ENCODE measurements at regions not wholly inside any gene's neighbourhood (a gene's known extent, or its start where the extent isn't known, plus 50 kb on each side); places are given as distances from the start of the nearest gene placed in this dataset.

DNA sequence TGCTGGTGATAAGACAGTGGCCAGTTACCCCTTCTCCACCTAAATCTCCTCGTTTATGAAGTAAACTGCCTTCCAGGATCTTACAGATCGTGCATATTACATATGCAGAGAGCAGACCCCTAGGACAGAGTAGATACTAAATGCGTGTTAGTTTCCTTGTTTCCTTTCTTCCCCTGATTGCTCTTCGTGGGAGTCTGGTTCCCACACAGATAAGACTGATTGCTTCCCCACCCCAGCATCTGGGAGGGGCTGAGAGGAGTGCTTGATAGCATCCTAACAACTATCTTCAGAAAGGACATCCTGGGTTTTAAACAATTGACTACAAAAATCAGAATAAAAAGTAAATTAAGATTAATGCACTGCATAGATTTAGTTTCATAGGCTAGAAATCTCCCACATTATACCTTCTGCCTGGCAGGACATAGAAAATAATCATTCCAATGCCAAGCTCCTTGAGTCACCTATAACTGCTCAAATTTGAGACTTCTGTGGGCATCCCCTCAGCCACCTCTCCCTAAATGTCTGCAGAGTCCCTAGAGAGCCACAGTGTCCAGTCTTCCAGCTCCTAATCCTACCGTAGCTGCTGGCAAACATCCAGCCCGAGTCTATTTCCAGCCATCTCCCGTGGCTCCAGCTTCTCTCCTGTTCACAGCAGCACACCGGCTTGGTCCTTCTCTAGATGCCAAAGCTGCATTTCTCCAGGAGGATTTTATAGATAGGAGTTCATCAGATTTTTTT, 128.3 kb downstream of the LRRC30 start:
- no peak for DNase-seq

DNA sequence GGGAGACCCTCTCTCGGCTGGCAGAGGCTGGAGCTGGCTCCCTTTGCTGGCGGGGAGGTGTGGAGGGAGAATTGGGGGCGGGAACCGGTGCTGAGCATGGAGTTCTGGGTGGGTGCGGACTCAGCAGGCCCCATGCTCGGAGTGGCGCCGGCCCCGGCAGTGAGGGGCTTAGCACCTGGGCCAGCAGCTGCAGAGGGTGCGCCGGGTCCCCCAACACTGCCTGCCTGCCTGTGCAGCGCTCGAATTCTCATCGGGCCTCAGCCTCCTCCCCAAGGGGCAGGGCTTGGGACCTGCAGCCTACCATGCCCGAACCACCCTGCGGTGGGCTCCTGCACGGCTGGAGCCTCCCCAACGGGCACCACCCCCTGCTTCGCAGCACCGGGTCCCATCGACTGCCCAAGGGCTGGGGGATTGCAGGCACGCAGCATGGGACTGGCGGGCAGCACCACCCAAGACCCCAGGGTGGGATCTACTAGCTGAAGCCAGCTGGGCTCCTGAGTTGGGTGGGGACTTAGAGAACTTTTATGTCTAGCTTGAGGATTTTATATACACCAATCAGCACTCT, 129.8 kb downstream of the LRRC30 start:
- DNase-seq = no peak

DNA sequence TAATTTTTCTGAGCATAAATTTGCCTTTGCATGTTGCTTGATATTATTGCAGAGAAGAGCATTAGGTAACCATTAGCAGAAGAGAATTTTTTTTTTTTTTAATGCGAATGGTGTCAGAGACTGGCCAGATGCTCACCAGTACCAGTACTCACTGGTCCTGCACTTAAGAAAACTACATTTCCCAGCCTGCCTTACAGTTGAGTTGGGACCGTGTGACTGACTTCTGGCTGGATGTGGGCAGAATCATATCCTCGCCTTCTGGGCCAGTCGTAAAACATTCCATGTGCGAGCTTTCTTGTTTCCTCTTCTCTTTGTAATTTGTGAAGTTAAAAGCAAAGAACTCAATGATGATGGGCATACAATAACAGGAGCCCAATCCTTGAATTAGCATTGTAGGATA, 132.4 kb downstream of the LRRC30 start:
- no peak for DNase-seq

DNA sequence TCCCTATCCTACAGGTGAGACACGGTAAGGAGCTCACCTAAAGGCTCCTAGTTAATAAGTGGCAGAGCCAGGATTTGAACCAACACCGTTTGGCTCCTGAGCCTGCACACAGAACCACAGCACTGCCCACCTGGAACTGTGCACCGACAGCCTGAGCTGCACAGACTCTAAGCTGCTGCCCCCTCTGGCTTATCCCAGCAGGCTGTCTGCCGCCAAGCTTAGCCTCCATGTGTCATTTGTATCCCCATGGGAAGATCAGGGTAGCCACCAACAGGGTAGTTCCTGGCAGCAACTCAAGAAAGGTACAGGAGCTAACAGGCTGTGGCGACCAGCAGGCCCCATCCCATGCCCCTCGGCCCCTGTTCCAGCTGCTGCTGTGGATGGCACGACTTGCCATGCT, 135.7 kb downstream of the LRRC30 start:
- no peak for DNase-seq

DNA sequence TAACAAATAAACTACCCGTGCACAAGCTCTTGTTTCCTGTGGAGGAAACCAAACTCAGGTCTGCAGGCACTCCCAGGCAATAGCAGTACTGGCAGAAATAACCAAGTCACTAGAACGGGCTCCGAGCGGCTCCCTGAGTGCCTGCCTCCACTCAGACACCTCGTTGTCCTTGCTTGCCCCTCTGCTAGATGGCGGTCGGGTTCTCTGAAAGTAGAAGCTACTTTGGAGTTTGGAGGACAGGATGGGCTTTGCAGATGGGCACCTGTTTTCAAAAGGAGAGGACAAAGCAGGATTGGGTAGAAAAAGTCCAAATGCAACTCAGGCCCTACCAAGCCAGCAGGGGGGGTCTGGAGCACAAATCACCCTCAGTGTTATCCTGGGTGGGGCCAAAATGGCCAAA, 136.4 kb downstream of the LRRC30 start:
- no peak for DNase-seq

DNA sequence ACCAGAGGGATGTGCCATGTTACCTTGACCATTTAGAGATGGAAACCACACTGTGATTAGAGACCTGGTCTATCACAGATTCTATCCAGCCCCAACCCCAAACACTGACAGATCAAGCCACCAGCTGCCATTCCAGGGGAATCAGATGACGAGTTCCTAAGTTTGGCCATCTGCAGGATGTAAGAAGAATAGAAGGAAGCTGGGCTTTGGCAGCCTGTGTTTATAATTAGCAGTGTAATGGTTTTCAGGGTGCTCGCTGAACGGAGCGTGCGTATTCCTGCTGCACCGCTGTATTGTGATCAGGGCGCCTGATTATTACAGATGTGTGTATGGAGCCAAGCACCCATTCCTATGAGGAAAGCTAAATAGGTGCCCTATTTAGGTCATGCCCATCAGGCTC, 138.1 kb downstream of the LRRC30 start:
- DNase-seq = no peak

DNA sequence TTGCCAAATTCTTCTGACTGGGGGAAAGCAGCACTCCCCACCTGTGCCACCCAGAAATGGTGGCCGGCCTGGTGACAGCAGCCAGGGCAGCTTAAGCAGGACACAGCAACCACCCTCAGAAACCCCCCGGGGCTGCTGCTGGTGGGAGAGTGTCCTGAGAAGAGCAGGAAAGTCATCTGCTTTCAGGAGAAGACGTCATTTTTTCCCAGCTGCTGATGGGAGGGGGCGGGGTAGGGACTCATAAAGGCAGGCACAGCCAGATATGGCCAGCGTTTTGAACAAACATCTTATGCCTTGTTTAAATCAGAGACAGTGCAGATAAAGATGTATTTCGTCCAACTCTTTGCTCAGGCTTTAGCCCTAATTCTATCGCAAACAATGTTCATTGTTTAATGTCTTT, 139.5 kb downstream of the LRRC30 start:
- DNase-seq = no peak

DNA sequence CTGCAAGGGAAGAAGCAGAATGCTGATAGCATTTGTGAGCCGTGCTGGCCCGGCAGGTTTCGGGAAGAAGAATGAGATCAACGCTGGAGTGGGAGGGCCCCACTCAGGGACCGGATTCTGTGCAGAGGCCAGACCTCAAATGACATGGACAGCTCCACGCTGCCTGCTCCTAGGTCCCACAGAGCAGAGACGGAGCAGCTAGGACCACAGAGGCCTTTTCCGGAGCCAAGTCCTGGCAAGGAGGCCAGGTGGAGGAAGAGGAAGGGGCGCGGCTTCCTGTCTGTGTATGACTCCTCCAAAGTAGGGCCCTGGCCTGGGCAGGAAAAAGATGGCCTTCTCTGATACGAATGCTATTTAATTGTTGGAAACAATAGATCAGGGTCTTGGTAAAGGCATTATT, 139.9 kb downstream of the LRRC30 start:
- DNase-seq = no peak

DNA sequence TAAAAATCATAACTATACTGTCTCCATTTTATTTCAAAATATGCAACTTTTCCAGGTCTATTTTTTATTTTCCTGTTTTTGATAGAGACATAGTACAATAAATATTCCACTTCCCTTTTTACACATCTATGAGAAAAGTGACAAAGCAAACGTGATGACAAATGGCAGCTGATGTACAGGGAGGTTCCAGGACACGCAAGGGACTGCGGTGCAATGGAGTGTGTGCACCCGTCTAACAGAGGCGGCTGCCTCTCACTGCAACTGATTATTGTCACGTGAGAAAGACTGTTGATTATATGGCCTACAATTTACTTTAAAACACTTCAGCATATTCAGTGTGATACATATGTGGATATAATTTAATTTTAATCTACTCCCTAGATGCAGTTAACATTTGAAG, 142.6 kb downstream of the LRRC30 start:
- no peak for DNase-seq

DNA sequence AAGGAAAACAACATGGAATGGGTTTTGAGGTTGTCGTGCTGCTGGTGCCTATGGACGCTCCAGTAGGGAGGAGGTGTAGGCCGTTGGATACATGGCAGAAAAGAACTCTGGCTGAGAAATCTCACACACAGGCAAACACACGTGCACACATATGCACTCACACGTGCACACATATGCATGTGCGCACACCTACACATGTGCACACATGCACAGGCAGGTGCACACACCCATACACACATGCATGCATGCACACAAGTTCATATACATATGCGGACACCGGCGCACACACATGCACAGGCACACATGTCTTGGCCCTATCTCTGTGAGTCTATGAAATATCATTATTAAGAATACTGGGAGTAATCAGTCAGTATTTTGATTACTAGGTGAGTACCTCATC, 150.4 kb downstream of the LRRC30 start:
- DNase-seq = no peak

DNA sequence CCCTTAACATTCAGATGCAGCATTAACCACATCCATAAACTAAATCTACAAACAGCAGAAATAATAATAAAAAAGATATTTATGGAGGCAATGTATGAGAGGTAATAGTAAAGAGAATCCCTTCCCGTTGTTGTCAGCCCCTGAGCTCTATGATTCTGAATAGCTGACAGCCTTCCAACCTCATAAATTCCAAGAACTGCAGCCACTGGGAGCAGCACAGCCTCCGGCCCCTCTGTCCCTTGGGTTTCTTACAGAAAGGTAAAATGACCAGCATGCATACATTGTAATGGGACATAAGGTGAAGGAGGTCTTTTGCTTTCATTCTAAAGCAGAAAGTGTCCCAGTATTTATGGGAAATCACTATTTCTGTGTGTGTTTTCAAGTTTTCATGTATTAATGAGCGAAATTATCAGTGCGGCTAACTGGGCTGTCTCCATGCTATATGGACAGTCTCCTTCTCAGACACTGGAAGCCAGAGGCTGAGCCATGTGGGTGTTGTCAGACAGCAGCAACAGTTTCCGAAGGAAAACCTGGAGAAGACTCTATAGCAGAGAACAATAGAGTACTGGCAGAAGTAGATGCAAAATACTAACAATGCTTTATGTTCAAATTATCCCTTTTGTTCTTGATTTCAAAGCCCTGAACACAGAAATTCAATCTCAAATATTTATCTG, 151.6 kb downstream of the LRRC30 start:
- no peak for DNase-seq

DNA sequence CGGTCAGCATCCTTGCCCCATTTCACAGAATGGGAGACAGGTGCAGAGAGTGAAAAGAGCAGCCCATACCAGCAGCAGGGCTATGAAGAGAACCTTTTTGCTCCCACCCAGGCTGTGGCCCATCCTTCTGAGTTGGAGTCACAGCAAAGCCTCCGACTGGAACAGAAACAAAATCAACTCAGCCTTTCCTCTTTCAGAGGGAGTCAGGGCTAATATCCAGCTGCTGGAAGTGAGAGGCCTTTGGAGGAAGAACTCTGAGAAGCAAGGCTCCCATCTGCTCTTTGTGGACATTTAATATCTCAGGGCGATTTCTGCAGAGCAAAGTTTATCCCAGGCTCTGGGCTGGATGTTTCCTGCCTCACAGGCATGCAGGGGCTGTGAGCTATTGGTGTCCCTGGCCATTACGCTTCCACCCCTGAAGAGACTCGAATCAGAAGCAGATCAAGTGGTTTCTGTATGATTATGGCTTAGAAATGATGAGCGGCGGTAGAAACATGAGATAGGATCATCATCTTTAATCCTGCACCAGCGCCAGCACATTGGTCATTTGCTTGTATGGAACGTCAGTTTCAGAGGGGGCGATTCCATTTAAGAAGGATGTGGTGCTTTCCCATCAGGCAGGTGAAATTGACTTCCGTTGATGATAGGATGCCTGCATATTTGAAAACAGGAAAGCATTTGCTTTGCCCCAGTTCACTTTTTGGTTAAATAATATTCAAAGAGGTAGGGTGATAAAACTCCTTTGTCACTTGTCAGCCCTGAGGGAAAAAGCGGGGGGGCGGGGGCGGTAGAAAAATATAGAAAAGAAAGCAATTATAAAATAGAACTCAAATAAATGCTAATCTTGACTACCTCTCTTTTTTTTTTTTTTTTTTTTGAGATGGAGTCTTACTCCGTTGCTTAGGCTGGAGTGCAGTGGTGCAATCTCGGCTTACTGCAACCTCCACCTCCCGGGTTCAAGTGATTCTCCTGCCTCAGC, 152.4 kb downstream of the LRRC30 start:
- DNase-seq = no peak

DNA sequence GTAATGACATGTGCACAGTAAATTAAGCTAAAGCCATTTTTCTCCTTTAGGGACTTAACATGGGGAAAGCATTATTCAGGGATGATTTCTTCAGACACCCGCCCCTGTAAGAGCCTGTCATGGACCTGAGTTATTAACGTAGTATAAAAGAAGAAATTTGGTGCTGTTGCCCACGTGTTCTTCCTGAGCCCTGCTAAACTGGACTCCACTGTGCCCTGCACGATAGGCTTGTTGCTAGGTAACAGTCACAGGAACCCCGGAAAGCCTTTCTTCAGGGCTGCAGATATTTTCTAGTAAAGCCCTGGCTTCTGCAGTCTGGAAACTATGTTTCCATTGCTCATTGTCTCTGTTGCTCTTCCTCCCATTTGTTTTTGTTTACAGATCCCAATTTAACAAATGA, 157.9 kb downstream of the LRRC30 start:
- no peak for DNase-seq

DNA sequence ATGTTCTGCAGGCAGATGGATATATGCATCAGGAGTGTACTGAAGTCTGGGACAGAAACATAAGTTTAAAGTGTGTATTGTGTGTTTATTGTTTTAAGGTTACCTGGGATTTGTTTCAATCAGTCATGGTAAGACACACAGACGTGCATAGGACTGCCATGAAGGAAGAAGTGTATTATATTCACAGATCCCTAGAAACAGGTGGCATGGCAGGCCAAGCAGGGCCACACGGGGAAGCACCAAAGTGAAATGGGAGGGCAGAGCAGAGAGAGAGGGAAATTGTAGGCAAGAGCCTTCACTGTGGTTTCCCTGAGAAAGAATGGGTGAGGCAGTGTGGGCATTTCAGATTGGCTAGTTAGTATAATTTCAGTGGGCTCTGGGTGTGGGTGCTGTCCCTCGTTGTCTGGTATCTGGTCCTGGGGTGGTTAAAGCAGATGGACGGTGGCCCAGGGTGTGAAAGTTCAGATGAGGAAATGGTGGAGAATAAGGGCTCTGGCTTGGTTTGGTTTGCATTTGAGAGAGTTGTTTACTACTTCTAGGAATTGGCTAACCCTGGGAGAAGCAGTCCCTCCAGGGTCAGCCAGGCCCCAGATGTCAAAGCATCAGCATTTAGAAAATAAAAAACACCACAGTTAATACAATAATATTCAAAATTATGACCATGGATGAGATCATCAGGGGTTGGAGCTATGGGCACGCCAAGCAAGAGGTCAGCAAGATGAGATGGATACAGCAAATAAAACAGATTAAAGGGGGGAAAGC, 160.0 kb downstream of the LRRC30 start:
- no peak for DNase-seq

DNA sequence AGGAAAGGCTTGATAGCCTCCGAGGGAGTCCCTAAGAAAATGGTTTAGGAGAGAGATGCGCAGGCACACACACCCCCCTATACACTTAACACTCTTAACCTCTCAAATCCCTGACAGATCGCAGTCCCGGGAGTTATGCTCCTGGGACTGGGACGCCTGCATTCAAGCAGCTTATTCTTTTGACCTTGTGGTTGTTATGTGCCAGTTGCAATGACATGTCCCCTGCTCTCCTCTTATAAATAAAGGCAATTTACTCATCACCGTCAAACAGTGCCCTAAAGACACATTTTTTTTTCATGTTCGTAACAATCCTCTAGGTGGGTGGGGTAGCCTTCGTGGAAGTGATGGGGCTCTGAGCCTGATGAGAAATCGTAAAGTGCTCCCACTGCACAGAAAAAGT, 162.2 kb downstream of the LRRC30 start:
- DNase-seq = no peak

DNA sequence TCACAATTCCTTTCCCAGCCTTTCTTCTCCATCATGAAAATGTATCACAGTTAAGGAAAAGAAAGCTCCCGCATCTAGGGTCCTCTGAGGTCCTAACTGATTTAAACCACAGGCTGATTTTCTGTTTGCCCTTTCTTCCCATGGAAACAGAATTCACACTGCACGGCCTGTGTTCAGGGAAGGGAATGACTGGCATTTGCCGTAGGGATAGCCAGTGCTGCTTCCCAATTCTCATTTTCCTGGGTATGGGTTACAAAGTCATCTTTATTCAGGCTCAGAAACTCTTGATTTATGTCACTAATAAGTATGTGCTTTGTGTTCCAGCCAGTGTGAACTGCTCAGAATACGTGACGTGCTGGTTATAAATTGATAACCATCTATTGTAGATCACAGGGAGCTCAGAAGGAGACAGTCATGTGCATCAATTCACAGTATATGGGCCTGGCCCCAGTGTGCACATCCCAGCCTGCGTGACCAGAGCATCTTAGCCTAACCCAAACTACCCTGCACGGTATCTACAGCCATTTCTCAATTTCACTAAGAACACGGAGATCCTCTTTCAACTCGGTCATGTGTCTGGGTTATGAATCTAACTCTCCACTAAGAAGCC, 163.3 kb downstream of the LRRC30 start:
- DNase-seq = no peak

DNA sequence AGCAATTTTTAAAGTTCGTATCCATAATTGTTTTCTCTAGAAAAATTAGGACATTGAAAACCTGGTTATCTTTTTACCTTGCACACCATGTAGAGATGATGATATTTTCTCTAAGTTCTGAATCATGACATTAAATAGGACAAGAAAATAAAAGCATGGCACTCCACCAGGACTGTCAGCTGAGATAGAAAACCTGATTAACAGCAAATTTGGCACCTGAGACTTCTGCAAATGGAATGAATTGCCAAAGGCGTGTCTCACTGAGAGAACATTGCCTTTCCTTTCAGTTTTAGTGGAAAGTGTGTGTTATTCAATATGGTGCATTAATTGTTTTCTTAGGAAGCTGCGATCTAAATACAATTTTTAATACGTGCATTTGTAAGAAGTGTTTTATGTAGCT, 164.7 kb downstream of the LRRC30 start:
- DNase-seq = no peak

DNA sequence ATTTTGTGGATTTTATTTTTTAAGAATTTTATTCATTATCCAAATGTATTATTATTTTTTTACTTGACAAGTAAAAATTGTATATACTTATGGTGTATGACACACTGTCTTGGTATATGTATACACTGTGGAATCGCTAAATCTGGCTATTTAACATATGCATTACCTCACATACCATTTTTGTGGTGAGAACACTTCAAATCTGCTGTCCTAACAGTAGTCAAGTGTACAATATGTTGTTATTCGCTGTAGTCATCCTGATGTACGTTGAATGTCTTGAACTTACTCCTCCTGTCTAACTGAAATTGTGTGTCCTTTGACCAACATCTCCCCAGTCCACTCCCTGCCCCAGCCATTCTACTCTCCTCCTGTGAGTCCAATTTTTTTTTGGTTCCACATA, 153.2 kb upstream of the PTPRM start:
- no peak for DNase-seq

DNA sequence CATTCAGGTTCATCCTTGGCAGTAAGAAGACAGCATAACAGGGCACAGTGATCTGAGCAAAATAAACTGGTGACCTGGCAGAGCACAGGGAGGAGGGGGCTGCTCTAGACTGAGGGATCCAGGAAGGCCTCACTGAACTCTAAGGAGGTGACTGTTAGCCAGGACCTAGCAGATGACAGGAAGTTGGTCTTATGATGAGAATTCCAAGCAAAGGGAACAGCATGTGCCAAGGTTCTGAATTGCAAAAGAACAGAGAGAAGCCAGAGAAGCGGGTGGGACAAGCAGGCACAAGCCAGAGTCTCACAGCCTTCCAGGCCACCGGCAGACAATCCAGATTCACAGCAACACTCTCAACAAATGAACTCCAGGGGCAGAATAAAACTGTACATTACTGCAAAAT, 152.7 kb upstream of the PTPRM start:
- no peak for DNase-seq

DNA sequence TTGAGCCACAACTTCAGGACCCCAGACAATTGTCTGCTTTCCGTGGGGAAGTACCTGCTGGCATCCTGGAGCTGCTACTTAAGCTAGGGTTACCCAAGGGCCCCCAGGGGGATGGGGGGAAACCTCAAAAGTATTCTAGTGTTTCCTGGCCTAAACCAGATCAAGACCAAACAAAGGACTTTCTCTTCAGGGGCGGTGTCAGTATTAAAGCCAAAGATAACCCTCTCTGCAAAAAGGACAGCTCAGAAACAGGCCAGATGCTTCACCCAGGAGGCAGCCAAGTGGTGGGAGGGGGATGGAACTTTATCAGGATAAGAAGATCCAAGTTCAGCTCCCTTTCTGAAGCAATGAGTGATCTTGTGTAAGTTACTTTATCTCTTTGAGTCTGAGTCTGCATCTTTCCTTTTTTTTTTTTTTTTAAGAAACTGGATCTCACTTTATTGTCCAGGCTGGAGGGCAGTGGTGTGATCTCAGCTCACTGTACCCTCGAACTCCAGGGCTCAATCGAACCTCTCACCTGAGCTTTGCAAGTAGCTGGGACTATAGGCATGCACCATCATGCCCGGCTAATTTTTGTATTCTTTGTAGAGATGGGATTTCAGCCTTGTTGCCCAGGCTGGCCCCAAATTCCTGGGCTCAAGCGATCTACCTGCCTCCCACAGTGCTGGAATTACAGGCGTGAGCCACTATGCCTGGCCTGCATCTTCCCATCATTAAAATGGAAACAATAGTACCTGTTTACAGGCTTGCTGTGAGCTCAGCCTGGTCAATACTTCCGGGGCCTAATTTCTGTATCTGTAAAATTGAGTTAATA, 151.8 kb upstream of the PTPRM start:
- DNase-seq = no peak

DNA sequence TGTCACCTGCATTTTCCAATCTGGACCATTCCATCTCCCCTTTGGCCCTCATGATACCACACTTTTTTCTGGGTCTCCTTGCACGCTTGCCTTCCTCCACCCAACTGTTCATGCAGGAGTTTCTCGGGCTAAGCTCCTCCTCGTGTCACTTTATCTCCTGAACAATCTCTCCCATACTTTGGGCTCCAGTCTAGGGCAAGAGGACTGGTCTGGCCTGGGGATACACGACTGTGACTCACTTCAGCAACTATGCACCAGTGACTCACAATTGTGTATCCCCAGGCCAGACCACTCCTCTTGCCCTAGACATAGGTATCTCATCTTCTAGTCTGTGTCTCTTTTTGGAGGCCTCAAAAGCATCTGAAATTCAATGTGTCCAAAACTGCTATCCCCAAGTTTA, 149.4 kb upstream of the PTPRM start:
- peak; percentile 0 for DNase-seq

Data from amniotic stem cell (primary cell).